Endothelial cell of umbilical vein (primary cell): ENCODE measurements at regions not wholly inside any gene's neighbourhood (a gene's known extent, or its start where the extent isn't known, plus 50 kb on each side); places are given as distances from the start of the nearest gene placed in this dataset.

ENCODE experiments used
- CTCF ChIP-seq, 2 donors: IDR thresholded peaks; 1 replicate in 1 of 2; 2 replicates in 1 of 2; pipeline ENCODE4 v1.5.1; 2011; ENCODE audit warnings: low read length in 2 of 2, mild to moderate bottlenecking in 2 of 2, moderate library complexity in 2 of 2, control low read depth in 1 of 2, inconsistent platforms in 1 of 2, low read depth in 1 of 2; ENCODE audit not compliant: insufficient read depth in 1 of 2; ENCODE audit errors: extremely low read depth in 1 of 2
- EZH2 ChIP-seq: IDR thresholded peaks from 2 replicates; pipeline ENCODE4 v1.6.1; 2012; ENCODE audit warnings: borderline replicate concordance, low read depth, mild to moderate bottlenecking, moderate library complexity, low read length, inconsistent platforms; ENCODE audit not compliant: severe bottlenecking
- POLR2A ChIP-seq: IDR thresholded peaks from 2 replicates; pipeline ENCODE4 v1.6.1; 2012; ENCODE audit warnings: low read depth, mild to moderate bottlenecking, control low read depth, low read length

DNA sequence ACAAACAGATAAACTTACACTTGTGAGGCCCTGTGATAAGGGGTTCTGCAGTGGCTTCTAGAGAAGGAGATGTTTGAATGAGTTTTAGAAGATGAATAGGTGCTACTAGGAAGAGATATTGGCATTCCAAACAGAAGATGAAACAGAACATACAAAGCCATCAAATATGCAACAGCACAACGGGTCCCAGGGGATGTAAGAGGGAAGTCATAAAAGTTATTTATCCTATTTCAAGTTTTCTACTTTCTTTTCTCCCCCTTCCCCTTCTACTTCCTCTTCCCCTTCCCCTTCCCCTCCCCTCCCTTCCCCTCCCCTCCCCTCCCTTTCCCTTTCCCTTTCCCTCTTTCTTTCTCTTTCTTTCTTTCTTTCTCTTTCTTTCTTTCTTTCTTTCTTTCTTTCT is 94.9 kb upstream of the CADM1 start:
- TF ChIP-seq CTCF (IDR thresholded peaks at IDR 0.05; ENCODE audit: extremely low read depth in 1 of 2, insufficient read depth in 1 of 2, low read depth in 1 of 2, low read length in 2 of 2), result no peak
- no peak for TF ChIP-seq EZH2
- no peak for TF ChIP-seq POLR2A
